ENCODE measurements at regions not wholly inside any gene's neighbourhood (a gene's known extent, or its start where the extent isn't known, plus 50 kb on each side); places are given as distances from the start of the nearest gene placed in this dataset.

DNA sequence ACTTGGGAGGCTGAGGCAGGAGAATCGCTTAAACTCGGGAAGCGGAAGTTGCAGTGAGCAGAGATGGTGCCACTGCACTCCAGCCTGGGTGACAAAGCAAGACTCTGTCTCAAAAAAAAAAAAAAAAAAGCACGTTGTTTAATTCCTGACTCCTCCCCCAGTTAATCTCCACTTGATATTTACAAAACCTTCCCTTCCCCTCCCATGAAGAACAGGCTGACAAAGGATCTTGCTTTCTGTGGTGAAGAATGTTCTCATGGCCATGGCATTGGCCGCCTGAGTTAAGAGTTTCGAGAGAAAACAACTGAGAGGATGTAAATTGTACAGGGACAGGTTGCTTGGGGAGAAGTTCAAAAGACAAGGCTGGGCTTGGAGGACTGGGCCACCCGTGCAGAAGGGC lies 168.2 kb upstream of the BCOR start:
- TF ChIP-seq, protein P1, sequence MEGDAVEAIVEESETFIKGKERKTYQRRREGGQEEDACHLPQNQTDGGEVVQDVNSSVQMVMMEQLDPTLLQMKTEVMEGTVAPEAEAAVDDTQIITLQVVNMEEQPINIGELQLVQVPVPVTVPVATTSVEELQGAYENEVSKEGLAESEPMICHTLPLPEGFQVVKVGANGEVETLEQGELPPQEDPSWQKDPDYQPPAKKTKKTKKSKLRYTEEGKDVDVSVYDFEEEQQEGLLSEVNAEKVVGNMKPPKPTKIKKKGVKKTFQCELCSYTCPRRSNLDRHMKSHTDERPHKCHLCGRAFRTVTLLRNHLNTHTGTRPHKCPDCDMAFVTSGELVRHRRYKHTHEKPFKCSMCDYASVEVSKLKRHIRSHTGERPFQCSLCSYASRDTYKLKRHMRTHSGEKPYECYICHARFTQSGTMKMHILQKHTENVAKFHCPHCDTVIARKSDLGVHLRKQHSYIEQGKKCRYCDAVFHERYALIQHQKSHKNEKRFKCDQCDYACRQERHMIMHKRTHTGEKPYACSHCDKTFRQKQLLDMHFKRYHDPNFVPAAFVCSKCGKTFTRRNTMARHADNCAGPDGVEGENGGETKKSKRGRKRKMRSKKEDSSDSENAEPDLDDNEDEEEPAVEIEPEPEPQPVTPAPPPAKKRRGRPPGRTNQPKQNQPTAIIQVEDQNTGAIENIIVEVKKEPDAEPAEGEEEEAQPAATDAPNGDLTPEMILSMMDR (IDR thresholded peaks at IDR 0.05): no peak
- DNase-seq: no peak
- Histone ChIP-seq H3K4me3 (no peak overlapping the region), H3K27ac (no peak overlapping the region), H3K9ac (ENCODE audit: low read depth in 2 of 2, low read length in 2 of 2) (no peak overlapping the region), H3K36me3 (no peaks in the 10 kb centered on the region), H3K4me1 (no peaks in the 10 kb centered on the region), H3K27me3 (no peaks in the 10 kb centered on the region), H3K9me3 (no peaks in the 10 kb centered on the region)
- intact Hi-C loops (cut with DNase I): loop anchor here (5.0 kb wide), 1 partner anchor 534 kb away; no protein-coding TSS in a partner anchor

DNA sequence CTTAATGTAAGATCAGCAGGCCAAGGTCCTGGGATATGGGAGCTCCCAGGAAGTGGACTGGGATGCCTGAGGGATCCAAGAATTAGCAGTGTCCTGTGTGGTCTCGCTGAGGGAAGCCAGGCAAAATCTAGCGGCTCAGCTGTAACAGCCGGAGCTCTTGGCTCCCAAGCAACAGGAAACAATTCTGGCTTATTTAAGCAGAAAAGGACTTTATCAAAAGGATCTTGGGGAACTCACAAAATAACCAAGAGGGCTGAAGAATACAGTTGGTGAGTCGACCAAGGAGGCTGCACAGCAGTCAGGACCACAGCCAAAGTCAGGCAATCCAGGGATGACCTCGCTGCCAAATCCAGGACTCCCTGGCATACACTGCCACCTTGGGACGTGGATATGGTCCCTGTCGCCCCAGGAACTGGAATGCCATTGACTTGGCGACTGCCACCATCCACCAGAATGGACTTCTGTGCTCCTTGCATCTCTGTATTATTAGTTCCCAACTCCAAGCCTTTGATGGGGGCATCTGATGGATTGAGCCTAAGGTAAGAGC lies 165.3 kb upstream of the BCOR start:
- no peak overlapping the region for H3K9ac ChIP-seq (ENCODE audit: low read depth in 2 of 2, low read length in 2 of 2)
- TF ChIP-seq, protein P1 (IDR thresholded peaks at IDR 0.05): no peak
- DNase-seq: no peak
- no peak overlapping the region for H3K4me3 ChIP-seq
- H3K36me3 ChIP-seq: no peaks in the 10 kb centered on the region
- no peaks in the 10 kb centered on the region for H3K4me1 ChIP-seq
- H3K27ac ChIP-seq: no peak overlapping the region
- no peaks in the 10 kb centered on the region for H3K27me3 ChIP-seq
- intact Hi-C loops (cut with DNase I): loop anchor here (5.0 kb wide), 1 partner anchor 451 kb away; no protein-coding TSS in a partner anchor
- H3K9me3 ChIP-seq: no peaks in the 10 kb centered on the region

DNA sequence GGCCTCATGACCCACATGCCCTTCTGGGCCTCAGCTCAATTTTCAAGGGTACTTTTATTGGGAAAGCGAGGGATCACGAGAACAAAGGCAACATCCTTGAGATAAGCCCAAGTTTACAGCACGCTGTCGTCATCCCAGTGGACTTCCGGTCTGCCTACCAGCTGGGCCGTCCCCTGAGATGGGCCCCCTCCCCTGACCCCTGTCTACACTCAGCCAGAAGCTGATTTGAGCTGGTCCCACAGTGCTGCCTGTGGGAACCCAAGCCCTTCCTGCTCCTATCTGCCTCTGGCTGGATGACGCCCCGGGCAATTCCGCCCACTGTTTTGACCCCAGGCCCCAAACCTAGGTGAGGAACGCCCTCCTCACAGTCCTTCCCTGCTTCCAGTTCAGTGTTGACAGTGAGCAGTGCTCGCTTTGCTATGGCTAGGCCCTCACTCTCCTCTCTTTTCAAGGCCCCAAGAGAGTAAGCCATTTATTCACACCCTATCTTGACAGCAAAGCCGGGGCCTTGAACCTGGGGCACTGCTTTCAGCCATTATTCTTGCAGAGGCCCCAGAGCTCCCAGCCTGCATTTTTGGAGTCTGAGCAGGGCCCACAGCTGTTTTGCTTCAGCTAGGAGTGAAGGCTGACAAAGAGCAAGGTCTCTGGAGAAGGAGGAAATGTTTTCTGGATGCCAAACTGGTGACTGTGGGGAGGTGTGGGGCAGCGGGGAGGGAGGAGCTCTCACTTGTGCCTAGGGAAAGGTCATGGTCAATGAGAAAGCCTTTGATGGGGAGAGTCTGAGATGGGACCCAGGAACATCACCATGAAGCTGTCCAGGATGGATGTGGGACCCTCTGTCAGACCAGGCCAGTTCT lies 164.6 kb upstream of the BCOR start:
- Histone ChIP-seq H3K4me1 (no peaks in the 10 kb centered on the region), H3K9ac (ENCODE audit: low read depth in 2 of 2, low read length in 2 of 2) (peak overlapping the region in 1 of 2 donors; percentile 51), H3K36me3 (no peaks in the 10 kb centered on the region), H3K27me3 (no peaks in the 10 kb centered on the region), H3K4me3 (no peak overlapping the region), H3K9me3 (no peaks in the 10 kb centered on the region), H3K27ac (no peak overlapping the region)
- DNase-seq: no peak
- intact Hi-C loops (cut with DNase I): loop anchor here (5.0 kb wide), 1 partner anchor 450 kb away; no protein-coding TSS in a partner anchor
- TF ChIP-seq, protein P1 (IDR thresholded peaks at IDR 0.05): no peak

DNA sequence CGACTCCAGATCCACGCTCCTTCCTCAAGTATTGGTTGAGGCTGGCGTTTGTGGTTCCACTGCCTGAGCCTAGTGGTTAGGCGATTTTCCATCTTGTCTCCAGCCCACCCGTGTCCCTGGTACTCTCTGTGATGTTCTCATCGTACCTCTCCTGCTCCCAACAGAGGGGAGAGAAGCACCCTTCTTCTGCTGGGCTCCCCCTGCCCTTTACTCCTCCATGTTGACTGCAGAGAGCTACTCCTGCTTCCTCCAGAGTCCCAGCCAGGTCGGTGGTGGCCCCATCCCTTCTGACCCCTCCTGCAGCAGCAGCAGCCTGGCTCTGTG lies 164.0 kb upstream of the BCOR start:
- H3K9ac ChIP-seq (ENCODE audit: low read depth in 2 of 2, low read length in 2 of 2): no peak overlapping the region
- no peaks in the 10 kb centered on the region for H3K4me1 ChIP-seq
- DNase-seq: no peak
- no peak overlapping the region for H3K4me3 ChIP-seq
- TF ChIP-seq, protein P1 (IDR thresholded peaks at IDR 0.05): no peak
- H3K27me3 ChIP-seq: no peaks in the 10 kb centered on the region
- H3K27ac ChIP-seq: no peak overlapping the region
- intact Hi-C loops (cut with DNase I): loop anchor here (5.0 kb wide), 1 partner anchor 449 kb away; no protein-coding TSS in a partner anchor
- no peaks in the 10 kb centered on the region for H3K36me3 ChIP-seq
- H3K9me3 ChIP-seq: no peaks in the 10 kb centered on the region

DNA sequence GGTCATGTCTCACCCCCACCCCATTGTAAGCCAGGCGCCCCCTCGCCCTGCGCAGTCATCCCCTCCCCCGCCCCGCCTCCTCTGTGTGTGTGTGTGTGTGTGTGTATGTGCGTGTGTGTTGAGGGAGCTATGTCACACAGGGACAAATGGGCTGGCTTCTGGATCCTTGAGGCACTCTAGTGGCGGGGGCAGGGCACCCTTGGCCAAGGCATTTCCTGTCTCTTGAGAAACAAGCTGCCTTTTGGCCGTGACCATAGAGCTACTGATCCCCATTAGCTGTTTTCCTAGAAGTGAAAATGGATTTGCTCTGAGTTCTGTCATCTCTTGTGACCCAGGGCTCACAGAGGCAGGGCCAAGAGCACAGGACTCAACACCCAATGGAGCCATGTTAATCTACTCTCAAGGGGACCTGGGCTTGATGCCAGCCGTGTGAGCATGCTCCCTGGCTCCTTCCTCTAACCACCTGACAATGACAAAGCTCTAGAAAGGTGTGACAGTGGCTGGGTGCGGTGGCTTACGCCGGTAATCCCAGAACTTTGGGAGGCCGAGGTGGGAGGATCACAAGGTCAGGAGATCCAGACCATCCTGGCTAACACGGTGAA lies 162.5 kb upstream of the BCOR start:
- intact Hi-C loops (cut with DNase I): loop anchor here (5.0 kb wide), 1 partner anchor 448 kb away; no protein-coding TSS in a partner anchor

More for the DNA sequence above, 162.5 kb upstream of the BCOR start:
- Histone ChIP-seq H3K27ac (no peak overlapping the region), H3K9ac (ENCODE audit: low read depth in 2 of 2, low read length in 2 of 2) (no peak overlapping the region), H3K27me3 (no peaks in the 10 kb centered on the region), H3K36me3 (no peaks in the 10 kb centered on the region), H3K4me3 (no peak overlapping the region), H3K9me3 (no peaks in the 10 kb centered on the region), H3K4me1 (no peaks in the 10 kb centered on the region)
- DNase-seq: no peak
- TF ChIP-seq, protein P1 (IDR thresholded peaks at IDR 0.05): no peak
